AG04450 (cell line): ENCODE measurements at regions not wholly inside any gene's neighbourhood (a gene's known extent, or its start where the extent isn't known, plus 50 kb on each side); places are given as distances from the start of the nearest gene placed in this dataset.

ENCODE experiments used
- CTCF ChIA-PET: fragments of 300-600, 350-600 bp; formaldehyde crosslinking; extraction: SDS; loops from one replicate; lab custom pipeline; 2022; ENCODE audit warnings: antibody characterized with exemption, inconsistent platforms; lab: Charles Lee
- POLR2A ChIA-PET: fragments of 350-600 bp; formaldehyde crosslinking; extraction: SDS; loops from one replicate; lab custom pipeline; 2021; ENCODE audit warnings: antibody characterized with exemption, inconsistent platforms; lab: Yijun Ruan, JAX
- DNase-seq: peaks from one replicate; pipeline ENCODE4 v3.0.0-alpha.2; 2011; ENCODE audit warnings: low read depth, low spot score
- H3K27ac ChIP-seq: one replicate; pipeline ENCODE4 v1.5.1; 2012; ENCODE audit warnings: low read depth, low read length, control low read depth
- H3K27me3 ChIP-seq: one replicate; pipeline ENCODE4 v1.6.0; 2012; ENCODE audit warnings: low read length; ENCODE audit not compliant: control insufficient read depth, insufficient read depth
- H3K4me3 ChIP-seq: 2 replicates; pipeline ENCODE4 v1.5.1; 2011; ENCODE audit warnings: mild to moderate bottlenecking, low read depth, low read length, control low read depth
- H3K9me3 ChIP-seq: 2 replicates; pipeline ENCODE4 v1.5.1; 2012; ENCODE audit warnings: low read length; ENCODE audit not compliant: control insufficient read depth, insufficient read depth
- CTCF ChIP-seq: IDR thresholded peaks from 2 replicates; pipeline ENCODE4 v1.5.1; 2011; ENCODE audit warnings: low read depth, low read length, control low read depth, inconsistent platforms

- no peaks in the 10 kb centered on the region for H3K27me3 ChIP-seq
- peaks cover 8% of the 10 kb centered on the region; the same call in 1 of the 2 replicates for H3K9me3 ChIP-seq
- no peak overlapping the region for H3K27ac ChIP-seq
- ChIA-PET POLR2A (no interaction called here), CTCF (no interaction called here)
- H3K4me3 ChIP-seq, result no peak overlapping the region
- DNase-seq, result no peak
- TF ChIP-seq CTCF, result no peak
These were observed 736.9 kb downstream of the GBE1 start for GRCh38 chr3:81024560-81024959.

GRCh38 chr3:81022339-81022738 lies 739.1 kb downstream of the GBE1 start:
- ChIA-PET CTCF (no interaction called here), POLR2A (no interaction called here)
- Histone ChIP-seq H3K27me3 (no peaks in the 10 kb centered on the region), H3K9me3 (peaks cover 4% of the 10 kb centered on the region; the same call in 1 of the 2 replicates), H3K27ac (no peak overlapping the region), H3K4me3 (no peak overlapping the region)
- DNase-seq, result no peak
- TF ChIP-seq CTCF, result no peak

- DNase-seq, result no peak
- ChIA-PET POLR2A (no interaction called here), CTCF (no interaction called here)
- no peak overlapping the region for H3K27ac ChIP-seq
- peaks cover 16% of the 10 kb centered on the region for H3K9me3 ChIP-seq
- no peak for TF ChIP-seq CTCF
- no peaks in the 10 kb centered on the region for H3K27me3 ChIP-seq
- H3K4me3 ChIP-seq, result no peak overlapping the region
These were observed 748.1 kb downstream of the GBE1 start for GRCh38 chr3:81013360-81013759.

- Histone ChIP-seq H3K4me3 (no peak overlapping the region), H3K27me3 (no peaks in the 10 kb centered on the region), H3K9me3 (peaks cover 3% of the 10 kb centered on the region), H3K27ac (no peak overlapping the region)
- no peak for DNase-seq
- TF ChIP-seq CTCF, result no peak
- ChIA-PET POLR2A (no interaction called here), CTCF (no interaction called here)
These were observed 755.5 kb downstream of the GBE1 start for GRCh38 chr3:81005992-81006391.

- CTCF ChIA-PET, result no interaction called here
These were observed 757.6 kb downstream of the GBE1 start for GRCh38 chr3:81003817-81004216.

More at GRCh38 chr3:81003817-81004216, 757.6 kb downstream of the GBE1 start:
- H3K4me3 ChIP-seq, result no peak overlapping the region
- no peak for DNase-seq
- POLR2A ChIA-PET, result no interaction called here
- 0 out of 2 replicates have a peak, but pooled peaks cover 3% of the 10 kb centered on the region for H3K9me3 ChIP-seq
- no peaks in the 10 kb centered on the region for H3K27me3 ChIP-seq
- H3K27ac ChIP-seq, result no peak overlapping the region
- TF ChIP-seq CTCF, result no peak
